HG03103 (cell line): ENCODE measurements at regions not wholly inside any gene's neighbourhood (a gene's known extent, or its start where the extent isn't known, plus 50 kb on each side); places are given as distances from the start of the nearest gene placed in this dataset.

Experiments used
- ATAC-seq: cut with Tn5 transposase; IDR thresholded peaks from one replicate; pipeline ENCODE4 v1.9.1; 2021; ENCODE audit warnings: low read depth; ENCODE audit not compliant: unreplicated experiment

GRCh38 chr14:22458737-22459136 lies 130.3 kb downstream of the DAD1 start:
- no peak for ATAC-seq

- no peak for ATAC-seq
Measured at GRCh38 chr14:22456998-22457594, 131.9 kb downstream of the DAD1 start.

- ATAC-seq: no peak
Measured at GRCh38 chr14:22456421-22456820, 132.6 kb downstream of the DAD1 start.

GRCh38 chr14:22452330-22452729 lies 136.7 kb downstream of the DAD1 start:
- ATAC-seq: no peak

- no peak for ATAC-seq
Measured at GRCh38 chr14:22450266-22450665, 138.8 kb downstream of the DAD1 start.

GRCh38 chr14:22449600-22449905 lies 139.5 kb downstream of the DAD1 start:
- ATAC-seq: no peak

- ATAC-seq: no peak
Measured at GRCh38 chr14:22448905-22449599, 140.0 kb downstream of the DAD1 start.

GRCh38 chr14:22448035-22448904 lies 140.8 kb downstream of the DAD1 start:
- no peak for ATAC-seq

GRCh38 chr14:22438742-22439141 lies 150.3 kb downstream of the DAD1 start:
- no peak for ATAC-seq

- no peak for ATAC-seq
Measured at GRCh38 chr14:22434901-22435550, 154.0 kb downstream of the DAD1 start.

GRCh38 chr14:22434030-22434429 lies 155.0 kb downstream of the DAD1 start:
- no peak for ATAC-seq

- ATAC-seq: no peak
Measured at GRCh38 chr14:22433069-22433468, 156.0 kb downstream of the DAD1 start.

GRCh38 chr14:22432348-22432976 lies 156.6 kb downstream of the DAD1 start:
- no peak for ATAC-seq

- no peak for ATAC-seq
Measured at GRCh38 chr14:22429546-22430294, 159.3 kb downstream of the DAD1 start.

- no peak for ATAC-seq
Measured at GRCh38 chr14:22428700-22429291, 160.2 kb downstream of the DAD1 start.

- no peak for ATAC-seq
Measured at GRCh38 chr14:22427771-22428231, 161.2 kb downstream of the DAD1 start.

GRCh38 chr14:22426711-22427110 lies 162.3 kb downstream of the DAD1 start:
- ATAC-seq: no peak

- no peak for ATAC-seq
Measured at GRCh38 chr14:22423958-22424357, 165.1 kb downstream of the DAD1 start.

GRCh38 chr14:22422238-22422637 lies 166.8 kb downstream of the DAD1 start:
- no peak for ATAC-seq
